GM23248 (cell line): ENCODE measurements at regions not wholly inside any gene's neighbourhood (a gene's known extent, or its start where the extent isn't known, plus 50 kb on each side); places are given as distances from the start of the nearest gene placed in this dataset.

Source experiments
- EZH2 ChIP-seq: fragments of 200-600 bp; sonication (generic); IDR thresholded peaks from 2 replicates; pipeline ENCODE4 v1.6.1; 2018; ENCODE audit warnings: antibody characterized with exemption, mild to moderate bottlenecking; ENCODE audit not compliant: insufficient read depth, poor library complexity, severe bottlenecking
- EZH2phosphoT487 ChIP-seq: fragments of 200-600 bp; sonication (generic); IDR thresholded peaks from 2 replicates; pipeline ENCODE4 v1.6.1; 2018; ENCODE audit warnings: antibody characterized with exemption, moderate library complexity, mild to moderate bottlenecking, low read depth; ENCODE audit not compliant: insufficient read depth

GRCh38 chr13:26824581-26824980, 64.0 kb upstream of the GPR12 start:
- TF ChIP-seq EZH2phosphoT487 (no peak), EZH2 (no peak)
